Calu3 (cell line): ENCODE measurements at regions not wholly inside any gene's neighbourhood (a gene's known extent, or its start where the extent isn't known, plus 50 kb on each side); places are given as distances from the start of the nearest gene placed in this dataset.

Experiments used
- BruUV-seq: library from RNA; stranded (reverse); fragments of 400-500 nt; replicated peaks from 2 replicates; lab custom pipeline; 2021; lab: Mats Ljungman, UMichigan
- CTCF ChIA-PET: fragments of 300-600 bp; sonication (Branson Sonifier 250); formaldehyde crosslinking; loops from one replicate; lab custom pipeline; 2022; ENCODE audit warnings: antibody characterized with exemption; lab: Charles Lee
- DNase-seq: peaks from one replicate; pipeline ENCODE4 v3.0.0; 2022
- H3K27ac Mint-ChIP-seq: one replicate; pipeline ENCODE4 v1.8.0; 2022; ENCODE audit warnings: mixed read lengths; ENCODE audit not compliant: unreplicated experiment
- H3K27me3 Mint-ChIP-seq: one replicate; pipeline ENCODE4 v1.8.0; 2022; ENCODE audit warnings: mixed read lengths; ENCODE audit not compliant: unreplicated experiment
- H3K36me3 Mint-ChIP-seq: one replicate; pipeline ENCODE4 v1.8.0; 2022; ENCODE audit warnings: mild to moderate bottlenecking, moderate library complexity, mixed read lengths; ENCODE audit not compliant: insufficient read depth, unreplicated experiment
- H3K4me1 Mint-ChIP-seq: one replicate; pipeline ENCODE4 v1.8.0; 2022; ENCODE audit warnings: mild to moderate bottlenecking, low read depth, mixed read lengths; ENCODE audit not compliant: unreplicated experiment
- H3K4me3 Mint-ChIP-seq: one replicate; pipeline ENCODE4 v1.8.0; 2022; ENCODE audit warnings: mild to moderate bottlenecking, low read depth, moderate library complexity, mixed read lengths; ENCODE audit not compliant: unreplicated experiment
- H3K9me3 Mint-ChIP-seq: one replicate; pipeline ENCODE4 v1.8.0; 2022; ENCODE audit warnings: low read depth, mixed read lengths; ENCODE audit not compliant: unreplicated experiment
- CTCF ChIP-seq: fragments of 200-600 bp; IDR thresholded peaks from one replicate; pipeline ENCODE4 v1.8.0; 2022; ENCODE audit warnings: antibody characterized with exemption; ENCODE audit not compliant: unreplicated experiment
- intact Hi-C: fragments of 100-400 bp; cut with micrococcal nuclease; formaldehyde crosslinking; loops from one replicate; pipeline ENCODE4 v1.10.0; 2022; ENCODE audit not compliant: unreplicated experiment

GRCh38 chr3:154749514-154749913, 319.5 kb upstream of the GPR149 start:
- Mint-ChIP-seq H3K27me3 (no peaks in the 10 kb centered on the region), H3K27ac (no peak overlapping the region), H3K9me3 (no peaks in the 10 kb centered on the region), H3K4me1 (no peaks in the 10 kb centered on the region), H3K4me3 (no peak overlapping the region), H3K36me3 (no peaks in the 10 kb centered on the region)
- BruUV-seq = no TSS peak
- DNase-seq = no peak
- CTCF ChIA-PET = no interaction called here
- TF ChIP-seq CTCF = no peak
- intact Hi-C loops = no loop called here

DNA sequence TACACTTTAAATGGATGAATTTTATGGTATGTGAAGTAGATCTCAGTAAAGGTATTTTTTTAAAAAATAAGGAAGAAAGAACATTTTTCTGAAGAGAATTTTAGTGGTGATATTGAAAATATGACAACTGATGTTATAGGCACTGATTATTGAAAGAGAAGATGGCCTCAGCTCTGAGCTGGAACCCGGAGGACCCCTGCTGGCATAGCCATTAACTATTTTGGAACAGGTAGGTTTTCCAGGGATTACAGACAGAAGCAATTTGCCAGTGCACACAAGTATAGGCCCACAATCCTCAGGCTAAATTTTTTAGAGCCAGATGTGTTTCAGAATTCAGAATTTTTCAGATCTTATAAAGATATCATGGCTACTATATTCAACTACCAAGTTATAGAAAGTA, 315.9 kb upstream of the GPR149 start:
- CTCF ChIA-PET = interaction anchor here (0.5 kb wide), 1 partner anchor 606 kb away, joined by 5 read pairs; no protein-coding TSS in a partner anchor
- Mint-ChIP-seq H3K36me3 (no peaks in the 10 kb centered on the region), H3K27me3 (no peaks in the 10 kb centered on the region), H3K4me1 (no peaks in the 10 kb centered on the region), H3K27ac (no peak overlapping the region), H3K4me3 (no peak overlapping the region), H3K9me3 (peaks cover 9% of the 10 kb centered on the region)
- BruUV-seq = no TSS peak
- intact Hi-C loops = loop anchor here (1.0 kb wide), 1 partner anchor 411 kb away; no protein-coding TSS in a partner anchor
- TF ChIP-seq CTCF = no peak
- peak; percentile 32 for DNase-seq

- peaks cover 12% of the 10 kb centered on the region for H3K9me3 Mint-ChIP-seq
- CTCF ChIA-PET = no interaction called here
- intact Hi-C loops = no loop called here
Measured at GRCh38 chr3:154745122-154745521, 315.1 kb upstream of the GPR149 start.

DNA sequence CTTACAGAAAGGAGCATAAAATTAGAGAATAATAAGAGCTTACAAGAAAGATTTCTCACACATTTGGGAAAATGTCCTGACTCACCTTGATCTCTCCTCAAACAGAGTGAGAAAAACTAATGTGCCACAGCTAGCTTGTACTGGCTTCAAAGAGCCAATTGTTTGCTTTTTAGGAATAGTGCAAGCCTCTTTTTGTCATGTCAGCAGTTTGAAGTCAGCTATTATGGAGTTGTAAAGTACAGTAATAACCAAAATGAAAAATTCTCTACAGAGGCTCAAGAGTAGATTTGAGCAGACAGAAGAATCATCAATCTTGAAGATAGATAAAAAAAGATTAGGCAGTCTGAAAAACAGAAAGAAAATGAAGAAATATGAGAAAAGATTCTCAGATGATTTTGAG, 313.4 kb upstream of the GPR149 start:
- DNase-seq = no peak
- CTCF ChIA-PET = no interaction called here

More at GRCh38 chr3:154745122-154745521, 315.1 kb upstream of the GPR149 start:
- H3K4me3 Mint-ChIP-seq = no peak overlapping the region
- H3K27me3 Mint-ChIP-seq = no peaks in the 10 kb centered on the region
- no peak for DNase-seq
- no peaks in the 10 kb centered on the region for H3K4me1 Mint-ChIP-seq
- H3K36me3 Mint-ChIP-seq = no peaks in the 10 kb centered on the region
- H3K27ac Mint-ChIP-seq = no peak overlapping the region
- TF ChIP-seq CTCF = no peak
- BruUV-seq = no TSS peak

More for the DNA sequence above, 313.4 kb upstream of the GPR149 start:
- Mint-ChIP-seq H3K27me3 (no peaks in the 10 kb centered on the region), H3K9me3 (peaks cover 12% of the 10 kb centered on the region), H3K27ac (no peak overlapping the region), H3K4me1 (no peaks in the 10 kb centered on the region), H3K4me3 (no peak overlapping the region), H3K36me3 (no peaks in the 10 kb centered on the region)
- no peak for TF ChIP-seq CTCF
- intact Hi-C loops = no loop called here
- no TSS peak for BruUV-seq
